Osteoblast (primary cell): ENCODE measurements at regions not wholly inside any gene's neighbourhood (a gene's known extent, or its start where the extent isn't known, plus 50 kb on each side); places are given as distances from the start of the nearest gene placed in this dataset.

Source experiments
- DNase-seq: peaks from one replicate; pipeline ENCODE4 v3.0.0; 2011; ENCODE audit warnings: low spot score, mixed read lengths; ENCODE audit not compliant: insufficient read length; ENCODE audit errors: missing footprints
- H2AFZ ChIP-seq: 2 replicates; pipeline ENCODE4 v1.6.0; 2011; ENCODE audit warnings: mild to moderate bottlenecking, low read length
- H3K27ac ChIP-seq: 2 replicates; pipeline ENCODE4 v1.5.1; 2011; ENCODE audit warnings: mild to moderate bottlenecking, low read depth, low read length, moderate library complexity
- H3K27me3 ChIP-seq: 2 replicates; pipeline ENCODE4 v1.6.0; 2012; ENCODE audit warnings: mild to moderate bottlenecking, control low read depth, inconsistent platforms, low read length, moderate library complexity; ENCODE audit not compliant: insufficient read depth
- H3K36me3 ChIP-seq: 2 replicates; pipeline ENCODE4 v1.5.1; 2011; ENCODE audit warnings: mild to moderate bottlenecking, low read length, control low read depth, moderate library complexity; ENCODE audit not compliant: insufficient read depth
- H3K4me1 ChIP-seq: 2 replicates; pipeline ENCODE4 v1.5.1; 2011; ENCODE audit warnings: mild to moderate bottlenecking, low read length, control low read depth, moderate library complexity; ENCODE audit not compliant: insufficient read depth
- H3K4me2 ChIP-seq: 2 replicates; pipeline ENCODE4 v1.6.0; 2011; ENCODE audit warnings: mild to moderate bottlenecking, low read length; ENCODE audit not compliant: insufficient read depth
- H3K4me3 ChIP-seq: fragments of 200-600 bp; sonication (generic); 3 replicates; pipeline ENCODE4 v1.5.1; 2012; ENCODE audit warnings: mild to moderate bottlenecking, low read length, inconsistent platforms; ENCODE audit not compliant: insufficient read depth
- H3K79me2 ChIP-seq: 2 replicates; pipeline ENCODE4 v1.6.0; 2012; ENCODE audit warnings: mild to moderate bottlenecking, low read length, control low read depth, inconsistent platforms; ENCODE audit not compliant: insufficient read depth
- H3K9me3 ChIP-seq: 2 replicates; pipeline ENCODE4 v1.5.1; 2011; ENCODE audit warnings: low read depth, low read length, control low read depth
- H4K20me1 ChIP-seq: 2 replicates; pipeline ENCODE4 v1.6.0; 2012; ENCODE audit warnings: mild to moderate bottlenecking, low read length, control low read depth; ENCODE audit not compliant: insufficient read depth
- CTCF ChIP-seq: IDR thresholded peaks from 2 replicates; pipeline ENCODE4 v1.5.1; 2011; ENCODE audit warnings: mild to moderate bottlenecking, low read depth, low read length, moderate library complexity; ENCODE audit errors: extremely low read depth

- Histone ChIP-seq H3K79me2 (no peaks in the 10 kb centered on the region), H3K4me2 (no peak overlapping the region), H3K9me3 (no peaks in the 10 kb centered on the region), H3K36me3 (no peaks in the 10 kb centered on the region), H3K4me1 (peaks cover 15% of the 10 kb centered on the region), H3K27me3 (no peaks in the 10 kb centered on the region), H3K4me3 (no peak overlapping the region), H4K20me1 (no peaks in the 10 kb centered on the region), H3K27ac (peak overlapping the region; percentile 59), H2AFZ (no peak overlapping the region)
- TF ChIP-seq CTCF, result no peak
- no peak for DNase-seq
Measured at GRCh38 chr6:5906340-5906670, 100.4 kb downstream of the NRN1 start.

DNA sequence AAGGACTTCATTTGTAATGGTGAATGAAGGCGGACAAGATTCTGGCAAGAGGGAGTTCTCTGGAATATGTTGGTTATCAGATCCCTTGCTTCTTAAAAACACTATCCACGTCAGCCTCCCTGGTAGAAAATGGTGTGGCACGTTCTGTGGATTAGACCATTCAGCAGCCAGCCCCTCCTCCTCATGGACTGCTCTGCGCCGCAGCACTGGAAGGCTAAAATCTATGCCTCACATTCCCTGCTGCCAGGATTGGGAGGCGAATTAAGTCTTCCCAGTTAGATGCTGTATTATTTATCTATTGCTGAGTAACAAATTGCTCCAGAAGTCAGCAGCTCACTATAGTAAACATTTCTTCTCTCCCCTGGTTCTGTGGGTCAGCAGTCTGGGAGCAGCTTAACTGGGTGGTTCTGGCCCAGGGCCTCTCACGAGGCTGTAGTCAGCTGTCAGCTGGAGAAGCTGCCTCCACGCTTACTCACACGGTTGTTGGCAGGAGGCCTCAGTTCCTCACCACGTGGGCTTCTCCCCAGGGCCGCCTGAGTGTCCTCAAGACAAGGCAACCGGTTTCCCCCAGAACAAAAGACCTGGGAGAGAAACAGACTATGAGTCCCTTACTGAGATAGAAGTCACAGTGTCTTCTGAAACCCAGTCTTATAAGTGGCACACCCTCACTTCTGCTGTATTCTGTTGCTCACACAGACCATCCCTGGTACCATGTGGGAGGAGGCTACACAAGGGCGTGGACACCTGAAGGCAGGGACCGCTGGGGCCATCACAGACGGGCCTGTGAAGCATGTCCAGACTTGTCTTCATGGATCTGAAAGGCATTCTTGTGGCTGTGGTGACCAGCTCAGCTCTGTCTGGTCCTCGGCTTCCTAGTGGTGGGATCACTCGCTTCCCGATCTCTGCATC lies 101.0 kb downstream of the NRN1 start:
- DNase-seq, result peak; percentile 89
- no peaks in the 10 kb centered on the region for H3K79me2 ChIP-seq
- no peaks in the 10 kb centered on the region for H4K20me1 ChIP-seq
- peak overlapping the region; percentile 52 for H3K4me2 ChIP-seq
- H3K4me1 ChIP-seq, result peaks cover 15% of the 10 kb centered on the region
- no peaks in the 10 kb centered on the region for H3K27me3 ChIP-seq
- no peaks in the 10 kb centered on the region for H3K9me3 ChIP-seq
- peak overlapping the region; percentile 59 for H3K27ac ChIP-seq
- peak overlapping the region; percentile 70 for H2AFZ ChIP-seq
- H3K36me3 ChIP-seq, result no peaks in the 10 kb centered on the region
- H3K4me3 ChIP-seq, result no peak overlapping the region
- TF ChIP-seq CTCF, result no peak

DNA sequence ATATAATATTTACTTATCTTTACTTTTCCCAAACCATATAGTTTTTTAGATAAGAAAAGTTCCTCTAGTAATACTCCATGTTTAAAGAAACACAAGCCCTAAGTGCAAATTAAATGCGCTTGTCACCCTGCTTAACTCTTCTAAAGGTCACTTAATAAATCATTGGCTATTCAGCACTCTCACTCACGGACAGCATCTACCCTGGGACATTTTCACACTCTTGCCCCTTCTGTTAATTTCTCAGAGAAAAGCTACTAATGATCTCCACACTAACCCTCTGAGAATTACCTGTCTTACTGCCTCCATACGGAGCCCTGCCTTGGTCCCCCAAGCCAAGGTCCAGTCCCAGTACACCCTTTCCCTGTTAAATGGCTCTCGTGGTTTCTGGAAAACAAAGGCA lies 102.2 kb downstream of the NRN1 start:
- Histone ChIP-seq H3K4me3 (no peak overlapping the region), H3K79me2 (no peaks in the 10 kb centered on the region), H4K20me1 (no peaks in the 10 kb centered on the region), H3K4me1 (peaks cover 15% of the 10 kb centered on the region), H3K36me3 (no peaks in the 10 kb centered on the region), H3K9me3 (no peaks in the 10 kb centered on the region), H3K27me3 (no peaks in the 10 kb centered on the region), H3K4me2 (no peak overlapping the region), H3K27ac (no peak overlapping the region), H2AFZ (no peak overlapping the region)
- no peak for TF ChIP-seq CTCF
- DNase-seq, result no peak

DNA sequence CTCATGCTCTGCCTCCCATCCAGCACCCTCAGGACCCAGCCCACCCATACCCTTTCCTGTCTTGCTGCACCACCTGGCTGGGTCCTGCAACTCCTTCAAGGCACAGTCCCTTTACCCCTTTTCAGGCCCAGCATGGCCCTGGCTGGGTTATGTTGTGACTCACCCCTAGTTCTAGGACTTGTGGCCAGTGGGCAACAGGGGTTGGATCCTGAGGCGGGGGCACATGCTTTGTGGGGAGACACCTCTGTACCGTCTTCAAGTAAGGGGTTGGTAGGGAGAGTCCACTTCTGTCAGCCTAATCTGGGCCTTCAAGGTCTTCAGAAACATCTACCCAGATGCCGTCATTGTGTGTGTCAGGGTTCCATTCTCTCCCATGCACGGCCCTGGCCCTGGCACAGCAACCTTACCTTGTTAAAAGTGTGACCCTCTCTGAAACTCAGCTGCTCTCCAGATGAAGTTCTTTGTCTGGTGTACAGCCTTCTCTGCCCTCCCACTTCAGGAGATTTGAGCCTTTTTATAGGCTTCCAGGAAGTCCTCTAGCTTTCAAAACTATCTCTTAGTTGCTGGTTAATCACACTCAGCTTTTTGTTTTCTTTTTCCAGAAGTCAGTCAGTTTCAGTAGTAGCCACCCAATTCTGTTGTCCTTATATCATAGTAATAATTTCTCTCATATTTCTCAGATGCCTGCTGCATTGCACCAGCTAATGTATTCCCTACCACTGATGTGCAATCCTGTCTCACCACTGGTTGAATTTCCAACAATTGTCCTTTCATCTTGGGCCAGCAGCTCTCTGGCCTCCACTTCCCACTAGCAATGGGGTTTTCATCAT lies 107.3 kb downstream of the NRN1 start:
- no peak for TF ChIP-seq CTCF
- H3K27me3 ChIP-seq, result no peaks in the 10 kb centered on the region
- no peaks in the 10 kb centered on the region for H3K36me3 ChIP-seq
- no peaks in the 10 kb centered on the region for H3K4me1 ChIP-seq
- H3K79me2 ChIP-seq, result no peaks in the 10 kb centered on the region
- no peaks in the 10 kb centered on the region for H3K9me3 ChIP-seq
- H3K4me2 ChIP-seq, result no peak overlapping the region
- no peak overlapping the region for H3K27ac ChIP-seq
- no peaks in the 10 kb centered on the region for H4K20me1 ChIP-seq
- no peak overlapping the region for H2AFZ ChIP-seq
- H3K4me3 ChIP-seq, result no peak overlapping the region
- no peak for DNase-seq
